RKO (cell line): ENCODE measurements at regions not wholly inside any gene's neighbourhood (a gene's known extent, or its start where the extent isn't known, plus 50 kb on each side); places are given as distances from the start of the nearest gene placed in this dataset.
"Not testable (repeated sequence)": the region's sequence is repeated elsewhere in the genome, so short reads cannot be mapped to it uniquely, and the experiment has no call there.

ENCODE experiments used
- DNase-seq: peaks from one replicate; pipeline ENCODE4 v3.0.0-alpha.2; 2016; ENCODE audit warnings: low spot score

- not testable (repeated sequence) for DNase-seq
Observed at GRCh38 chr9:65418966-65419365, 134.0 kb upstream of the FOXD4L5 start.

GRCh38 chr9:65416948-65417347, 131.9 kb upstream of the FOXD4L5 start:
- DNase-seq = not testable (repeated sequence)

- not testable (repeated sequence) for DNase-seq
Observed at GRCh38 chr9:65414249-65414648, 129.2 kb upstream of the FOXD4L5 start.

- not testable (repeated sequence) for DNase-seq
Observed at GRCh38 chr9:65413371-65413770, 128.4 kb upstream of the FOXD4L5 start.

GRCh38 chr9:65411901-65412300, 126.9 kb upstream of the FOXD4L5 start:
- no peak for DNase-seq

- no peak for DNase-seq
Observed at GRCh38 chr9:65411336-65411735, 126.3 kb upstream of the FOXD4L5 start.

- DNase-seq = no peak
Observed at GRCh38 chr9:65410926-65411325, 125.9 kb upstream of the FOXD4L5 start.

- DNase-seq = no peak
Observed at GRCh38 chr9:65409471-65409980, 124.5 kb upstream of the FOXD4L5 start.

- not testable (repeated sequence) for DNase-seq
Observed at GRCh38 chr9:65408806-65409205, 123.8 kb upstream of the FOXD4L5 start.

- not testable (repeated sequence) for DNase-seq
Observed at GRCh38 chr9:65406625-65407024, 121.6 kb upstream of the FOXD4L5 start.

- DNase-seq = not testable (repeated sequence)
Observed at GRCh38 chr9:65405766-65406165, 120.8 kb upstream of the FOXD4L5 start.

- no peak for DNase-seq
Observed at GRCh38 chr9:65405253-65405652, 120.2 kb upstream of the FOXD4L5 start.

GRCh38 chr9:65404232-65405006, 119.4 kb upstream of the FOXD4L5 start:
- no peak for DNase-seq

GRCh38 chr9:65403721-65404120, 118.7 kb upstream of the FOXD4L5 start:
- no peak for DNase-seq

- not testable (repeated sequence) for DNase-seq
Observed at GRCh38 chr9:65403072-65403471, 118.1 kb upstream of the FOXD4L5 start.

- not testable (repeated sequence) for DNase-seq
Observed at GRCh38 chr9:65402206-65402870, 117.3 kb upstream of the FOXD4L5 start.

- DNase-seq = not testable (repeated sequence)
Observed at GRCh38 chr9:65401456-65402045, 116.5 kb upstream of the FOXD4L5 start.

GRCh38 chr9:65400886-65401285, 115.9 kb upstream of the FOXD4L5 start:
- no peak for DNase-seq

GRCh38 chr9:65397763-65398719, 113.0 kb upstream of the FOXD4L5 start:
- not testable (repeated sequence) for DNase-seq

GRCh38 chr9:65397226-65397625, 112.2 kb upstream of the FOXD4L5 start:
- DNase-seq = not testable (repeated sequence)

GRCh38 chr9:65396601-65397000, 111.6 kb upstream of the FOXD4L5 start:
- DNase-seq = not testable (repeated sequence)

GRCh38 chr9:65395789-65396188, 110.8 kb upstream of the FOXD4L5 start:
- DNase-seq = not testable (repeated sequence)
